ENCODE measurements at regions not wholly inside any gene's neighbourhood (a gene's known extent, or its start where the extent isn't known, plus 50 kb on each side); places are given as distances from the start of the nearest gene placed in this dataset.

GRCh38 chr13:69571606-69572323, 535.9 kb upstream of the ATXN8OS start:
- DNase-seq, result no peak

- DNase-seq, result no peak
Measured at GRCh38 chr13:69567514-69567913, 540.1 kb upstream of the ATXN8OS start.

GRCh38 chr13:69566104-69566716, 541.4 kb upstream of the ATXN8OS start:
- DNase-seq, result no peak

- DNase-seq, result no peak
Measured at GRCh38 chr13:69565334-69565733, 542.3 kb upstream of the ATXN8OS start.

GRCh38 chr13:69556540-69557196, 551.0 kb upstream of the ATXN8OS start:
- no peak for DNase-seq

- no peak for DNase-seq
Measured at GRCh38 chr13:69553976-69554375, 553.6 kb upstream of the ATXN8OS start.

- DNase-seq, result no peak
Measured at GRCh38 chr13:69551193-69551592, 556.4 kb upstream of the ATXN8OS start.

GRCh38 chr13:69547780-69548179, 559.8 kb upstream of the ATXN8OS start:
- no peak for DNase-seq

- DNase-seq, result peak; percentile 7
Measured at GRCh38 chr13:69545551-69545950, 562.1 kb upstream of the ATXN8OS start.

GRCh38 chr13:69524459-69525150, 583.0 kb upstream of the ATXN8OS start:
- no peak for DNase-seq

GRCh38 chr13:69496981-69497380, 610.6 kb upstream of the ATXN8OS start:
- DNase-seq, result no peak

- DNase-seq, result no peak
Measured at GRCh38 chr13:69495096-69495495, 612.5 kb upstream of the ATXN8OS start.

GRCh38 chr13:69487576-69487975, 620.0 kb upstream of the ATXN8OS start:
- DNase-seq, result no peak

- no peak for DNase-seq
Measured at GRCh38 chr13:69485991-69486592, 621.5 kb upstream of the ATXN8OS start.

- no peak for DNase-seq
Measured at GRCh38 chr13:69477451-69477850, 630.2 kb upstream of the ATXN8OS start.

- DNase-seq, result no peak
Measured at GRCh38 chr13:69474011-69474685, 633.5 kb upstream of the ATXN8OS start.

GRCh38 chr13:69468624-69469023, 639.0 kb upstream of the ATXN8OS start:
- no peak for DNase-seq

- no peak for DNase-seq
Measured at GRCh38 chr13:69461397-69461796, 646.2 kb upstream of the ATXN8OS start.

GRCh38 chr13:69459346-69459745, 648.3 kb upstream of the ATXN8OS start:
- DNase-seq, result no peak

- no peak for DNase-seq
Measured at GRCh38 chr13:69458013-69458412, 649.6 kb upstream of the ATXN8OS start.

- DNase-seq, result no peak
Measured at GRCh38 chr13:69450245-69450644, 657.4 kb upstream of the ATXN8OS start.

GRCh38 chr13:69425235-69425634, 682.4 kb upstream of the ATXN8OS start:
- no peak for DNase-seq

Measured in renal pelvis (tissue), 1 donor.